ENCODE measurements at regions not wholly inside any gene's neighbourhood (a gene's known extent, or its start where the extent isn't known, plus 50 kb on each side); places are given as distances from the start of the nearest gene placed in this dataset.

GRCh38 chr2:234601213-234601612 is 104.3 kb upstream of the ARL4C start:
- H3K27ac ChIP-seq = no peak overlapping the region
- intact Hi-C loops (cut with DNase I) = no loop called here
- ATAC-seq = no peak
- TF ChIP-seq CTCF (IDR thresholded peaks at IDR 0.05) = no peak
- DNase-seq = no peak
- no peak overlapping the region for H3K4me3 ChIP-seq
- H3K9me3 ChIP-seq = no peaks in the 10 kb centered on the region
- H3K4me1 ChIP-seq = no peaks in the 10 kb centered on the region
- H3K27me3 ChIP-seq = no peaks in the 10 kb centered on the region
- H3K36me3 ChIP-seq = no peaks in the 10 kb centered on the region

GRCh38 chr2:234597576-234597861 is 100.6 kb upstream of the ARL4C start:
- H3K9me3 ChIP-seq = no peaks in the 10 kb centered on the region
- H3K27me3 ChIP-seq = no peaks in the 10 kb centered on the region
- ATAC-seq = no peak
- no peak overlapping the region for H3K4me3 ChIP-seq
- intact Hi-C loops (cut with DNase I) = no loop called here
- H3K4me1 ChIP-seq = no peaks in the 10 kb centered on the region
- no peak for TF ChIP-seq CTCF (IDR thresholded peaks at IDR 0.05)
- DNase-seq = no peak
- no peak overlapping the region for H3K27ac ChIP-seq
- no peaks in the 10 kb centered on the region for H3K36me3 ChIP-seq

- Histone ChIP-seq H3K27me3 (no peaks in the 10 kb centered on the region), H3K4me1 (no peaks in the 10 kb centered on the region), H3K36me3 (no peaks in the 10 kb centered on the region), H3K4me3 (no peak overlapping the region), H3K9me3 (no peaks in the 10 kb centered on the region), H3K27ac (no peak overlapping the region)
- no peak for TF ChIP-seq CTCF (IDR thresholded peaks at IDR 0.05)
- intact Hi-C loops (cut with DNase I) = no loop called here
- no peak for ATAC-seq
- DNase-seq = no peak
Measured at GRCh38 chr2:234596696-234597575, 100.1 kb upstream of the ARL4C start.

- no peak for DNase-seq
- intact Hi-C loops (cut with DNase I) = no loop called here
- no peak for TF ChIP-seq CTCF (IDR thresholded peaks at IDR 0.05)
Measured at GRCh38 chr2:234595829-234596228, 98.9 kb upstream of the ARL4C start.

GRCh38 chr2:234594715-234595114 is 97.8 kb upstream of the ARL4C start:
- TF ChIP-seq CTCF (IDR thresholded peaks at IDR 0.05) = no peak
- intact Hi-C loops (cut with DNase I) = no loop called here
- Histone ChIP-seq H3K9me3 (no peaks in the 10 kb centered on the region), H3K27ac (no peak overlapping the region), H3K4me3 (no peak overlapping the region), H3K4me1 (no peaks in the 10 kb centered on the region), H3K36me3 (no peaks in the 10 kb centered on the region), H3K27me3 (no peaks in the 10 kb centered on the region)
- no peak for ATAC-seq
- DNase-seq = no peak

More at GRCh38 chr2:234595829-234596228, 98.9 kb upstream of the ARL4C start:
- no peaks in the 10 kb centered on the region for H3K36me3 ChIP-seq
- ATAC-seq = no peak
- no peak overlapping the region for H3K4me3 ChIP-seq
- no peaks in the 10 kb centered on the region for H3K9me3 ChIP-seq
- H3K27me3 ChIP-seq = no peaks in the 10 kb centered on the region
- no peak overlapping the region for H3K27ac ChIP-seq
- no peaks in the 10 kb centered on the region for H3K4me1 ChIP-seq

Data from left lung (tissue), 4 donors.